Mucosa of descending colon (tissue), 3 donors: ENCODE measurements at regions not wholly inside any gene's neighbourhood (a gene's known extent, or its start where the extent isn't known, plus 50 kb on each side); places are given as distances from the start of the nearest gene placed in this dataset.

Source experiments
- ATAC-seq: fragments of 200-7000 bp; cut with Tn5 transposase; one replicate; pipeline ENCODE4 v1.9.1; 2020; ENCODE audit warnings: mild to moderate bottlenecking, moderate library complexity
- DNase-seq, 3 donors: peaks; one replicate each; pipeline ENCODE4 v3.0.0-alpha.2; 2020
- H3K36me3 ChIP-seq: fragments of 200-600 bp; one replicate; pipeline ENCODE4 v1.8.0; 2021; ENCODE audit warnings: low read depth, mild to moderate bottlenecking
- H3K4me1 ChIP-seq: fragments of 200-600 bp; one replicate; pipeline ENCODE4 v1.8.0; 2021; ENCODE audit warnings: low read depth, mild to moderate bottlenecking
- H3K4me3 ChIP-seq: fragments of 200-600 bp; one replicate; pipeline ENCODE4 v1.8.0; 2021; ENCODE audit warnings: mild to moderate bottlenecking
- H3K9me3 ChIP-seq: fragments of 200-600 bp; one replicate; pipeline ENCODE4 v1.8.0; 2021; ENCODE audit warnings: mild to moderate bottlenecking
- intact Hi-C, 2 donors: fragments of 100-400 bp; cut with DNase I in 1 of 2; cut with micrococcal nuclease in 1 of 2; formaldehyde crosslinking; loops; one replicate each; pipeline versions ENCODE4 v1.11.0 to v1.11.1; 2022; cut with DNase I, micrococcal nuclease
- TF ChIP-seq, protein P1 (sequence below): fragments of 200-600 bp; IDR thresholded peaks from one replicate; pipeline ENCODE4 v1.8.0; 2022; ENCODE audit warnings: antibody characterized with exemption, mild to moderate bottlenecking
- donor health status: DM: no; HTN: no; CAD: no; lungs with moderate emphysema.
- donor health status: DM: no; HTN: no; CAD: no.
- donor health status: DM: no; HTN: yes; CAD: no.

DNA sequence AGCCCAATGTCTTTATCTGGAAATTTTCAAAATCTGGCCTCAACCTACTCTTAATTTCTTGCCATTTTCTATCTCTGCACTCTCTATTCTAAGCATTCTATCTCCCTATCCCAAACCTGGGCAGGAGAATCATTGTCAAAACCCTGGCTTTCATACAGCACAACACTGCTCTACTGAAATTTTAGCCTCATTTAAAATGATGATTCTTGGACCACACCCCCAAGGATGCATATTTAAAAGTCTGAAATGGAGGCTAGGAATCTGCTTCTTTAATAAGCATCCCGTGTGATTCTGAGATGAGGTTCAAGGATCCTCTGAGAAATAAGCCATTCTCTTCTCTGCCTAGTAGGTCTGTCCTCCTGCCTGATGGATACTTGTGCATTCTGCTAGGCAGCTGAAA lies 50.8 kb upstream of the EGR2 start:
- DNase-seq (no peak), ATAC-seq (no peak)
- intact Hi-C loops: no loop called here
- no peaks in the 10 kb centered on the region for H3K36me3 ChIP-seq
- no peaks in the 10 kb centered on the region for H3K4me1 ChIP-seq
- no peaks in the 10 kb centered on the region for H3K9me3 ChIP-seq
- no peak overlapping the region for H3K4me3 ChIP-seq
- TF ChIP-seq, protein P1, sequence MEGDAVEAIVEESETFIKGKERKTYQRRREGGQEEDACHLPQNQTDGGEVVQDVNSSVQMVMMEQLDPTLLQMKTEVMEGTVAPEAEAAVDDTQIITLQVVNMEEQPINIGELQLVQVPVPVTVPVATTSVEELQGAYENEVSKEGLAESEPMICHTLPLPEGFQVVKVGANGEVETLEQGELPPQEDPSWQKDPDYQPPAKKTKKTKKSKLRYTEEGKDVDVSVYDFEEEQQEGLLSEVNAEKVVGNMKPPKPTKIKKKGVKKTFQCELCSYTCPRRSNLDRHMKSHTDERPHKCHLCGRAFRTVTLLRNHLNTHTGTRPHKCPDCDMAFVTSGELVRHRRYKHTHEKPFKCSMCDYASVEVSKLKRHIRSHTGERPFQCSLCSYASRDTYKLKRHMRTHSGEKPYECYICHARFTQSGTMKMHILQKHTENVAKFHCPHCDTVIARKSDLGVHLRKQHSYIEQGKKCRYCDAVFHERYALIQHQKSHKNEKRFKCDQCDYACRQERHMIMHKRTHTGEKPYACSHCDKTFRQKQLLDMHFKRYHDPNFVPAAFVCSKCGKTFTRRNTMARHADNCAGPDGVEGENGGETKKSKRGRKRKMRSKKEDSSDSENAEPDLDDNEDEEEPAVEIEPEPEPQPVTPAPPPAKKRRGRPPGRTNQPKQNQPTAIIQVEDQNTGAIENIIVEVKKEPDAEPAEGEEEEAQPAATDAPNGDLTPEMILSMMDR: no peak

DNA sequence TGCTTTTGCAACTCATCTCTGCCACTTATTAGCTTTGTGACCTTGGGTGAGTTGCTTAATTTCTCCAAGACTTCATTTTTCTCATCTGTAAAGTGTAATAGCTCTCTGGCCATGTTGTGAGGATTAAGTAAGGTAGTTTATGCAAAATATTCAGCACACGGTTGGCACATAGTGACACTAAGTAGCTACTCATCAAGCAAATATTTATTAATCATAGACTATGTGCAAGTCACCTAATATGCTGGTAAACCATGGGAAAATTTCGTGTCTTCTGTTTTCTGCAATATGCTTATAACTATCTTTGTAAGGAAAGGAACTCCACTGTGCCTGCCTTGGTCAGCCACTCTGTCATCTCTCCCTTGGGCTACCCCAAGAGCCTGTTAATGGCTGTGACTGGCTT lies 50.3 kb upstream of the EGR2 start:
- H3K36me3 ChIP-seq: no peaks in the 10 kb centered on the region
- TF ChIP-seq, protein P1: no peak
- DNase-seq (no peak), ATAC-seq (no peak)
- H3K4me1 ChIP-seq: no peaks in the 10 kb centered on the region
- intact Hi-C loops: no loop called here
- H3K9me3 ChIP-seq: no peaks in the 10 kb centered on the region
- no peak overlapping the region for H3K4me3 ChIP-seq
